SU-DHL-6 (cell line): ENCODE measurements at regions not wholly inside any gene's neighbourhood (a gene's known extent, or its start where the extent isn't known, plus 50 kb on each side); places are given as distances from the start of the nearest gene placed in this dataset.

Experiments used
- H2AFZ ChIP-seq: fragments of 200-600 bp; sonication (generic); 2 replicates; pipeline ENCODE4 v1.6.1; 2014; ENCODE audit warnings: low read depth, mild to moderate bottlenecking, moderate library complexity, mixed read lengths, antibody characterized with exemption, low read length; ENCODE audit not compliant: severe bottlenecking
- H3F3A ChIP-seq: fragments of 200-600 bp; shearing (Covaris generic); 2 replicates; pipeline ENCODE4 v1.6.0; 2016; ENCODE audit warnings: antibody characterized with exemption, mild to moderate bottlenecking; ENCODE audit not compliant: insufficient read depth
- H3K27ac ChIP-seq: fragments of 200-600 bp; sonication (generic); 2 replicates; pipeline ENCODE4 v1.5.1; 2016; ENCODE audit warnings: low read depth, mild to moderate bottlenecking, low read length, moderate library complexity, mixed read lengths
- H3K27me3 ChIP-seq: fragments of 200-600 bp; sonication (generic), shearing (Covaris generic); 2 replicates; pipeline ENCODE4 v1.6.0; 2014; ENCODE audit warnings: mild to moderate bottlenecking, low read length
- H3K36me3 ChIP-seq: fragments of 200-600 bp; sonication (generic); 2 replicates; pipeline ENCODE4 v1.6.1; 2014; ENCODE audit warnings: mild to moderate bottlenecking, low read length, mixed read lengths
- H3K4me2 ChIP-seq: fragments of 300-600, 200-600 bp; shearing (Covaris generic), sonication (generic); 2 replicates; pipeline ENCODE4 v1.6.0; 2014; ENCODE audit warnings: low read length, low read depth, mild to moderate bottlenecking; ENCODE audit not compliant: poor library complexity, severe bottlenecking
- H3K4me3 ChIP-seq: fragments of 200-600 bp; sonication (generic); 2 replicates; pipeline ENCODE4 v1.5.1; 2014; ENCODE audit warnings: antibody characterized with exemption, low read length, mild to moderate bottlenecking, mixed read lengths; ENCODE audit not compliant: insufficient read depth, poor library complexity, severe bottlenecking
- H3K79me2 ChIP-seq: fragments of 200-600 bp; sonication (generic); 2 replicates; pipeline ENCODE4 v1.6.1; 2014; ENCODE audit warnings: mild to moderate bottlenecking, low read length, moderate library complexity; ENCODE audit not compliant: insufficient read depth
- H3K9ac ChIP-seq: fragments of 200-600 bp; sonication (generic); 2 replicates; pipeline ENCODE4 v1.7.0; 2014; ENCODE audit warnings: mild to moderate bottlenecking, low read length
- H3K9me2 ChIP-seq: fragments of 200-600 bp; sonication (generic); replicated peaks from 2 replicates; pipeline ENCODE4 v1.6.1; 2014; ENCODE audit warnings: low read length; ENCODE audit not compliant: insufficient read depth
- H3K9me3 ChIP-seq: fragments of 200-600 bp; sonication (generic); 2 replicates; pipeline ENCODE4 v1.6.1; 2014; ENCODE audit warnings: low read length, mixed read lengths; ENCODE audit not compliant: insufficient read depth
- H4K20me1 ChIP-seq: fragments of 200-600 bp; sonication (generic); 2 replicates; pipeline ENCODE4 v1.6.1; 2014; ENCODE audit warnings: low read depth, mild to moderate bottlenecking, antibody characterized with exemption, low read length, moderate library complexity, mixed read lengths
- EZH2phosphoT487 ChIP-seq: fragments of 200-600 bp; sonication (generic), shearing (Covaris generic); conservative IDR thresholded peaks from 2 replicates; pipeline ENCODE4 v1.6.1; 2018; ENCODE audit warnings: mild to moderate bottlenecking, antibody characterized with exemption, low read length, moderate library complexity, mixed read lengths
- TF ChIP-seq, protein P1 (sequence below): fragments of 200-600 bp; sonication (generic); IDR thresholded peaks from one replicate; pipeline ENCODE4 v1.5.1; 2017; ENCODE audit warnings: antibody characterized with exemption, mild to moderate bottlenecking, low read length, moderate library complexity; ENCODE audit not compliant: insufficient read depth, poor library complexity, severe bottlenecking

DNA sequence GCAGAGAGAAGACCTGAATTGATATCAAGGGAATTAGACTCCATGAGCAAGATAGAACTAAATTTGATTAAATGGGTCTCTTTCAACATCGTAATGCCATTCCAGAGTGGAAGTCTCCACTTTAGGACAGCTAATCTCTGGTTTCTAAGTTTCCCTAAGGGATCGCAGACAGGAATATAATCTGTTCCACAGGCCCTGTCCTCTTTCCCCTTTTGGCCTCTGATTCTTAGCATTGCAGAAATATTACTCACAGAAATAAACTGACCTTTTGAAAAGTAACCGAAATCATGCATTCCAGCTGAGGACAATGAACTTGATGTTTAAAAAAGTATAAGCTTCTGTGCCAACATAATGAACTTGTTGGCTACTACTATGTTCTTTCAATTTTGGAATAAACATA lies 227.8 kb downstream of the ETS1 start:
- Histone ChIP-seq H3K9me2 (no peaks in the 10 kb centered on the region), H2AFZ (no peak overlapping the region), H3K9ac (no peak overlapping the region), H3K79me2 (no peaks in the 10 kb centered on the region), H3K36me3 (no peaks in the 10 kb centered on the region), H3K4me3 (no peak overlapping the region), H3K27me3 (no peaks in the 10 kb centered on the region), H3K4me2 (no peak overlapping the region), H4K20me1 (no peaks in the 10 kb centered on the region), H3F3A (no peaks in the 10 kb centered on the region), H3K9me3 (no peaks in the 10 kb centered on the region), H3K27ac (no peak overlapping the region)
- TF ChIP-seq, protein P1, sequence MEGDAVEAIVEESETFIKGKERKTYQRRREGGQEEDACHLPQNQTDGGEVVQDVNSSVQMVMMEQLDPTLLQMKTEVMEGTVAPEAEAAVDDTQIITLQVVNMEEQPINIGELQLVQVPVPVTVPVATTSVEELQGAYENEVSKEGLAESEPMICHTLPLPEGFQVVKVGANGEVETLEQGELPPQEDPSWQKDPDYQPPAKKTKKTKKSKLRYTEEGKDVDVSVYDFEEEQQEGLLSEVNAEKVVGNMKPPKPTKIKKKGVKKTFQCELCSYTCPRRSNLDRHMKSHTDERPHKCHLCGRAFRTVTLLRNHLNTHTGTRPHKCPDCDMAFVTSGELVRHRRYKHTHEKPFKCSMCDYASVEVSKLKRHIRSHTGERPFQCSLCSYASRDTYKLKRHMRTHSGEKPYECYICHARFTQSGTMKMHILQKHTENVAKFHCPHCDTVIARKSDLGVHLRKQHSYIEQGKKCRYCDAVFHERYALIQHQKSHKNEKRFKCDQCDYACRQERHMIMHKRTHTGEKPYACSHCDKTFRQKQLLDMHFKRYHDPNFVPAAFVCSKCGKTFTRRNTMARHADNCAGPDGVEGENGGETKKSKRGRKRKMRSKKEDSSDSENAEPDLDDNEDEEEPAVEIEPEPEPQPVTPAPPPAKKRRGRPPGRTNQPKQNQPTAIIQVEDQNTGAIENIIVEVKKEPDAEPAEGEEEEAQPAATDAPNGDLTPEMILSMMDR = no peak
- no peak for TF ChIP-seq EZH2phosphoT487

DNA sequence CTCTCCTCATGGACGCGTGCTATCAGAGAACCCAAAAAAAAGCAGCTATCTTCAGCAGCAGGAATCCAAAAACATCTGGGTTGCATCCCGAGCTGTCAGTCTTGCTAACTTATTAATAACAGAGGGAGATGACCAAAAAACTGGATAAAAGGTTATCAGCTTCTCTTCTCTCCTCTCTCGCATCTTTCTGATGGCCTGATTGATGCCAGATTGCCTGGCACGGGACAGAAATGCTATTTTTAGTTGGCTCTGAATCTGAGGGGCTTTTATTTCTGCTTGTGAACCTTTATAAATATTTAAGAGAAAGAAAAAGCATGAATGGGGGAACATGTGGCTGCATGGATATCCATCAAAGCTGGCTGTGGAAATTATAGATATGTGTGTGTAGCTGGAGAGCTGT lies 230.3 kb downstream of the ETS1 start:
- Histone ChIP-seq H3K27ac (no peak overlapping the region), H3K27me3 (no peaks in the 10 kb centered on the region), H3K4me2 (no peak overlapping the region), H3K79me2 (no peaks in the 10 kb centered on the region), H3K36me3 (no peaks in the 10 kb centered on the region), H3K4me3 (no peak overlapping the region), H4K20me1 (no peaks in the 10 kb centered on the region), H3K9me3 (no peaks in the 10 kb centered on the region), H3K9me2 (no peaks in the 10 kb centered on the region), H2AFZ (no peak overlapping the region), H3F3A (no peaks in the 10 kb centered on the region), H3K9ac (no peak overlapping the region)
- TF ChIP-seq, protein P1 = no peak
- TF ChIP-seq EZH2phosphoT487 = no peak

DNA sequence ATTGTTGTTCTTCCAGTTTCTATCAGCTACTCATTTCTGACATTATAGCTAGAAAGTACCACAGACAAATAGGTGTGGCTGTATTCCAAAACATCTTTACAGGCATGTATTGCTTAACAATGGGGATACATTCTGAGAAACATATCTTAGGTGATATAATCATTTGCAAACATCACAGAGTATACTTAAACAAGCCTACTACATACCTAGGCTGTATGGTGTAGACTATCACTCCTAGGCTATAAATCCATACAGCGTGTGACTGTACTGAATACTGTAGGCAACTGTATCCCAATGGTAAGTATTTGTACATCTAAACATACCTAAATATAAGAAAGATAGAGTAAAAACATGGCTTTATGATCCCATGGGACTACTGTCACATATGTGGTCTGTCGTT lies 231.8 kb downstream of the ETS1 start:
- H3K9me3 ChIP-seq = no peaks in the 10 kb centered on the region
- no peak overlapping the region for H2AFZ ChIP-seq
- H3K9me2 ChIP-seq = no peaks in the 10 kb centered on the region
- no peak overlapping the region for H3K4me3 ChIP-seq
- H3K27ac ChIP-seq = no peak overlapping the region
- H4K20me1 ChIP-seq = no peaks in the 10 kb centered on the region
- H3K27me3 ChIP-seq = no peaks in the 10 kb centered on the region
- TF ChIP-seq EZH2phosphoT487 = no peak
- TF ChIP-seq, protein P1 = no peak
- no peak overlapping the region for H3K9ac ChIP-seq
- no peaks in the 10 kb centered on the region for H3K36me3 ChIP-seq
- no peak overlapping the region for H3K4me2 ChIP-seq
- H3F3A ChIP-seq = no peaks in the 10 kb centered on the region
- H3K79me2 ChIP-seq = no peaks in the 10 kb centered on the region

DNA sequence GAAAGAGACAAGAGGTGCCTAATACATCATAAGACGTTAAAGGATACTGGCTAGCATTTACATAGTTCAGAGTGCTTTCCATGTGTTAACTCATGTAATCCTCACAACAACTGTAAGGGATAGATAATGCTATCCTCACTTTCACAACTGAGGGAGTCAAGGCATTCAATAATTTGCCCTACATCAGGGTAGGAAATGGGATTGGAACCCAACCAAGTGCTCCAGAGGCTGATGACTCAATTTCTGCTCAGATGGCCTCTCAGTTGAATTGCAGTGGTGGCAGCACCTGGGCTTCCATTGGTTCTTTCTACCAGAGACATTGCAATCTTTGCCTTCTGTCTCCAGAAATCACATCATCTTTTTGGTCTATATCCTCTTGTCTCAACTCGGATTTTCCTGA lies 232.9 kb downstream of the ETS1 start:
- Histone ChIP-seq H3K9me3 (no peaks in the 10 kb centered on the region), H3K4me2 (no peak overlapping the region), H3K27me3 (no peaks in the 10 kb centered on the region), H3K36me3 (no peaks in the 10 kb centered on the region), H2AFZ (no peak overlapping the region), H3F3A (no peaks in the 10 kb centered on the region), H3K9ac (no peak overlapping the region), H4K20me1 (no peaks in the 10 kb centered on the region), H3K9me2 (no peaks in the 10 kb centered on the region), H3K27ac (no peak overlapping the region), H3K4me3 (no peak overlapping the region), H3K79me2 (no peaks in the 10 kb centered on the region)
- TF ChIP-seq EZH2phosphoT487 = no peak
- TF ChIP-seq, protein P1 = no peak
